K562 (cell line): ENCODE measurements at regions not wholly inside any gene's neighbourhood (a gene's known extent, or its start where the extent isn't known, plus 50 kb on each side); places are given as distances from the start of the nearest gene placed in this dataset.

Experiments used
- ATAC-seq: fragments of 200-7000 bp; cut with Tn5 transposase; 3 replicates; pipeline ENCODE4 v1.9.1; 2020; ENCODE audit warnings: moderate library complexity
- BruUV-seq: library from RNA; stranded (reverse); fragments of 400-500 nt; replicated peaks from 2 replicates; lab custom pipeline; 2021; lab: Mats Ljungman, UMichigan
- CTCF ChIA-PET: fragments of 300-600 bp; formaldehyde crosslinking; extraction: SDS; loops from one replicate; lab custom pipeline; 2021; ENCODE audit warnings: low intra/inter-chr PET ratio; lab: Yijun Ruan, JAX
- POLR2A ChIA-PET: fragments of 300-600, 350-650 bp; sonication (Branson Sonifier 250); formaldehyde crosslinking; extraction: SDS; loops from one replicate; lab custom pipeline; 2021; ENCODE audit warnings: antibody characterized with exemption, inconsistent platforms; lab: Yijun Ruan, JAX
- DNase-seq, 4 experiments: peaks; one replicate each; pipeline versions ENCODE4 v3.0.0 to v3.0.0-alpha.2; 2011 to 2018; ENCODE audit warnings: low spot score in 3 of 4, mixed read lengths in 3 of 4; ENCODE audit errors: extremely low read depth in 1 of 4
- FAIRE-seq: peaks from 2 replicates; lab custom pipeline; 2011; peaks lifted over from hg19 to GRCh38; lab: Jason Lieb, UNC
- H2AFZ ChIP-seq: 2 replicates; pipeline ENCODE4 v1.6.0; 2011; ENCODE audit warnings: low read depth, low read length, control low read depth, inconsistent platforms
- H3K27ac ChIP-seq: fragments of 200-600 bp; 3 replicates; pipeline ENCODE4 v1.8.0; 2011; ENCODE audit warnings: low read depth, mild to moderate bottlenecking, control low read depth, inconsistent platforms, low read length, moderate library complexity, mixed read lengths; ENCODE audit errors: extremely low read depth
- H3K27me3 ChIP-seq, 2 experiments: fragments of 300-600 bp in 1 of 2; 2 replicates in 1 of 2; 3 replicates in 1 of 2; pipeline versions ENCODE4 v1.6.0 to v1.8.0; 2011; ENCODE audit warnings: inconsistent platforms in 2 of 2, low read length in 2 of 2, mild to moderate bottlenecking in 1 of 2, mixed read lengths in 1 of 2, moderate library complexity in 1 of 2; ENCODE audit not compliant: control insufficient read depth in 2 of 2, insufficient read depth in 2 of 2
- H3K36me3 ChIP-seq: fragments of 300-600 bp; 3 replicates; pipeline ENCODE4 v1.8.0; 2011; ENCODE audit warnings: mild to moderate bottlenecking, low read length, inconsistent platforms; ENCODE audit not compliant: control insufficient read depth, insufficient read depth
- H3K4me1 ChIP-seq, 2 experiments: fragments of 200-600 bp in 1 of 2; replicated peaks in 1 of 2; 2 replicates in 1 of 2; 3 replicates in 1 of 2; pipeline versions ENCODE4 v1.5.1 to v1.8.0; 2011; ENCODE audit warnings: inconsistent platforms in 2 of 2, low read length in 2 of 2, mild to moderate bottlenecking in 1 of 2, mixed read lengths in 1 of 2, moderate library complexity in 1 of 2; ENCODE audit not compliant: control insufficient read depth in 2 of 2, insufficient read depth in 2 of 2
- H3K4me2 ChIP-seq: 2 replicates; pipeline ENCODE4 v1.6.1; 2011; ENCODE audit warnings: low read length, control low read depth, inconsistent platforms, mixed read lengths; ENCODE audit not compliant: insufficient read depth
- H3K4me3 ChIP-seq: fragments of 200-600 bp; sonication (generic), shearing (Covaris generic); 2 replicates; pipeline ENCODE4 v1.5.1; 2016; ENCODE audit warnings: control low read depth, inconsistent platforms
- H3K79me2 ChIP-seq: fragments of 200-600 bp; 3 replicates; pipeline ENCODE4 v1.8.0; 2011; ENCODE audit warnings: low read length, inconsistent platforms; ENCODE audit not compliant: control insufficient read depth, insufficient read depth
- H3K9ac ChIP-seq, 2 experiments: 2 replicates each; pipeline versions ENCODE4 v1.6.0 to v1.6.1; 2011; ENCODE audit warnings: low read depth in 2 of 2, low read length in 2 of 2, control low read depth in 1 of 2, inconsistent platforms in 1 of 2, mild to moderate bottlenecking in 1 of 2, mixed read lengths in 1 of 2; ENCODE audit not compliant: insufficient read depth in 1 of 2
- H3K9me1 ChIP-seq: one replicate; pipeline ENCODE4 v1.6.0; 2011; ENCODE audit warnings: inconsistent platforms, mild to moderate bottlenecking, low read length, moderate library complexity; ENCODE audit not compliant: control insufficient read depth, insufficient read depth
- H3K9me3 ChIP-seq: replicated peaks from 2 replicates; pipeline ENCODE4 v1.5.1; 2011; ENCODE audit warnings: low read depth, low read length, inconsistent platforms; ENCODE audit not compliant: control insufficient read depth, insufficient read depth
- H4K20me1 ChIP-seq: replicated peaks from 2 replicates; pipeline ENCODE4 v1.6.1; 2011; ENCODE audit warnings: low read length, inconsistent platforms, mixed read lengths; ENCODE audit not compliant: control insufficient read depth, insufficient read depth
- ETV1 ChIP-seq: fragments of 450-650 bp; conservative IDR thresholded peaks from 2 replicates; pipeline ENCODE4 v1.6.1; 2016; ENCODE audit warnings: missing genetic modification characterization, control low read depth, low read depth, missing compliant biosample characterization
- FOXA1 ChIP-seq: fragments of 450-650 bp; IDR thresholded peaks from 2 replicates; pipeline ENCODE4 v1.6.1; 2016; ENCODE audit warnings: mild to moderate bottlenecking, borderline replicate concordance
- HDGF ChIP-seq: fragments of 450-650 bp; IDR thresholded peaks from 2 replicates; pipeline ENCODE4 v1.6.1; 2016
- HMGN3 ChIP-seq: IDR thresholded peaks from 2 replicates; pipeline ENCODE4 v1.6.1; 2011; ENCODE audit warnings: borderline replicate concordance, low read depth, mild to moderate bottlenecking, mixed read lengths, low read length; ENCODE audit not compliant: insufficient read length; ENCODE audit errors: extremely low read depth
- NR2C1 ChIP-seq, 2 experiments: fragments of 450-650 bp; IDR thresholded peaks; 2 replicates each; pipeline ENCODE4 v1.6.1; 2017; ENCODE audit warnings: mild to moderate bottlenecking in 2 of 2, antibody characterized with exemption in 1 of 2, inconsistent platforms in 1 of 2, missing compliant biosample characterization in 1 of 2, missing genetic modification characterization in 1 of 2
- RBM22 ChIP-seq: fragments of 200-400 bp; formaldehyde crosslinking; IDR thresholded peaks from 2 replicates; pipeline ENCODE4 v1.6.1; 2018; ENCODE audit warnings: low read length, low read depth; ENCODE audit not compliant: poor library complexity, severe bottlenecking
- RCOR1 ChIP-seq, 2 experiments: IDR thresholded peaks; 2 replicates each; pipeline ENCODE4 v1.6.1; 2012; ENCODE audit warnings: low read depth in 2 of 2, low read length in 2 of 2, borderline replicate concordance in 1 of 2, improper control_type of control experiment in 1 of 2
- SIRT6 ChIP-seq: IDR thresholded peaks from one replicate; pipeline ENCODE4 v1.6.1; 2012; ENCODE audit warnings: low read depth, mild to moderate bottlenecking, control low read depth, inconsistent platforms, low read length, moderate library complexity
- SMAD2 ChIP-seq: fragments of 150-350 bp; IDR thresholded peaks from 2 replicates; pipeline ENCODE4 v1.6.1; 2014; ENCODE audit warnings: low read depth, mild to moderate bottlenecking, low read length
- ZNF184 ChIP-seq: sonication (generic); formaldehyde crosslinking; IDR thresholded peaks from 2 replicates; pipeline ENCODE4 v1.5.0; 2020; ENCODE audit warnings: missing genetic modification reagents
- ZNF77 ChIP-seq: fragments of 250-450 bp; sonication (Bioruptor Pico); IDR thresholded peaks from 2 replicates; pipeline ENCODE4 v1.5.0; 2020
- WGBS: fragments of 100-300 bp; shearing (Covaris generic); methylation state at CpG from one replicate; pipeline ENCODE4 v1.1.6; 2016; ENCODE audit warnings: low coverage, mixed read lengths; ENCODE audit not compliant: insufficient coverage; ENCODE audit errors: missing lambda C conversion rate; 5-methylcytosine and 5-hydroxymethylcytosine counted together
- in situ Hi-C: fragments of 300-500 bp; cut with MboI; formaldehyde crosslinking; loops from 4 replicates; pipeline ENCODE4 v1.15.0; 2018; ENCODE audit warnings: inconsistent platforms, mixed read lengths
- intact Hi-C: fragments of 100-400 bp; cut with micrococcal nuclease; formaldehyde crosslinking; loops from 2 replicates; pipeline ENCODE4 v1.14.2; 2022

- CTCF ChIA-PET, result no interaction called here
- H3K79me2 ChIP-seq, result no peaks in the 10 kb centered on the region
Observed at GRCh38 chr4:64001229-64001898, 407.9 kb downstream of the TECRL start.

GRCh38 chr4:64000241-64000640 is 409.0 kb downstream of the TECRL start:
- TF ChIP-seq ZNF184 (CRISPR knock-in tag), result no peak
- no peak for TF ChIP-seq ETV1 (tag)
- TF ChIP-seq SMAD2, result no peak
- TF ChIP-seq HDGF, result no peak
- TF ChIP-seq NR2C1 (IDR thresholded peaks at IDR 0.05), result no peak
- TF ChIP-seq NR2C1 (tag; IDR thresholded peaks at IDR 0.05), result no peak
- TF ChIP-seq FOXA1, result no peak
- no peak for TF ChIP-seq RBM22
- TF ChIP-seq RCOR1 (IDR thresholded peaks at IDR 0.05; ENCODE audit: borderline replicate concordance in 1 of 2, low read depth in 2 of 2, low read length in 2 of 2), result no peak
- FAIRE-seq, result no peak
- H3K27ac ChIP-seq, result no peak overlapping the region
- H2AFZ ChIP-seq, result no peak overlapping the region
- DNase-seq, result no peak
- no peak for ATAC-seq
- no peaks in the 10 kb centered on the region for H3K27me3 ChIP-seq
- POLR2A ChIA-PET, result no interaction called here
- H3K9me1 ChIP-seq, result no peaks in the 10 kb centered on the region
- in situ Hi-C loops, result no loop called here
- H3K4me1 ChIP-seq, result no peaks in the 10 kb centered on the region
- H3K79me2 ChIP-seq, result no peaks in the 10 kb centered on the region
- intact Hi-C loops, result no loop called here
- H3K4me3 ChIP-seq, result no peak overlapping the region
- CTCF ChIA-PET, result no interaction called here
- H4K20me1 ChIP-seq, result no peaks in the 10 kb centered on the region
- H3K4me2 ChIP-seq, result no peak overlapping the region
- no peaks in the 10 kb centered on the region for H3K9me3 ChIP-seq
- H3K9ac ChIP-seq, result no peak overlapping the region
- BruUV-seq, result no TSS peak
- no peaks in the 10 kb centered on the region for H3K36me3 ChIP-seq

More at GRCh38 chr4:64001229-64001898, 407.9 kb downstream of the TECRL start:
- Histone ChIP-seq H3K4me2 (no peak overlapping the region), H3K4me1 (no peaks in the 10 kb centered on the region), H3K9ac (no peak overlapping the region), H3K27ac (no peak overlapping the region), H3K27me3 (no peaks in the 10 kb centered on the region)
- no peak for ATAC-seq
- in situ Hi-C loops, result no loop called here
- TF ChIP-seq HMGN3 (no peak), ZNF77 (CRISPR knock-in tag) (no peak), SIRT6 (no peak)
- TF ChIP-seq, all 486 proteins: peak for 0
- no TSS peak for BruUV-seq
- intact Hi-C loops, result no loop called here
- no peak for DNase-seq
- POLR2A ChIA-PET, result no interaction called here
- WGBS, result 0% methylated on average over 4 of the region's 5 CpGs
- no peak for FAIRE-seq
- Histone ChIP-seq H4K20me1 (no peaks in the 10 kb centered on the region), H3K4me3 (no peak overlapping the region), H3K36me3 (no peaks in the 10 kb centered on the region), H3K9me3 (no peaks in the 10 kb centered on the region), H2AFZ (no peak overlapping the region), H3K9me1 (no peaks in the 10 kb centered on the region)
